Progenitor cell of endocrine pancreas (in vitro differentiated cells): ENCODE measurements at regions not wholly inside any gene's neighbourhood (a gene's known extent, or its start where the extent isn't known, plus 50 kb on each side); places are given as distances from the start of the nearest gene placed in this dataset.

ENCODE experiments used
- DNase-seq: peaks from one replicate; pipeline ENCODE4 v3.0.0; 2021; ENCODE audit warnings: low spot score; ENCODE audit not compliant: unreplicated experiment
- H3K27ac Mint-ChIP-seq: 2 replicates; pipeline ENCODE4 v1.8.0; 2021; ENCODE audit warnings: mild to moderate bottlenecking, moderate library complexity, mixed read lengths
- H3K27me3 Mint-ChIP-seq: 2 replicates; pipeline ENCODE4 v1.8.0; 2021; ENCODE audit warnings: mixed read lengths
- H3K36me3 Mint-ChIP-seq: 2 replicates; pipeline ENCODE4 v1.8.0; 2022; ENCODE audit warnings: mixed read lengths; ENCODE audit not compliant: insufficient read depth
- H3K4me1 Mint-ChIP-seq: 2 replicates; pipeline ENCODE4 v1.8.0; 2021; ENCODE audit warnings: low read depth, mixed read lengths
- H3K4me3 Mint-ChIP-seq: 2 replicates; pipeline ENCODE4 v1.8.0; 2021; ENCODE audit warnings: low read depth, mild to moderate bottlenecking, moderate library complexity, mixed read lengths
- H3K9me3 Mint-ChIP-seq: 2 replicates; pipeline ENCODE4 v1.8.0; 2021; ENCODE audit warnings: low read depth, mixed read lengths
- TF ChIP-seq, protein P1 (sequence below): fragments of 200-600 bp; sonication (generic); IDR thresholded peaks from one replicate; pipeline ENCODE4 v1.5.0; 2021; ENCODE audit warnings: antibody characterized with exemption, mild to moderate bottlenecking; ENCODE audit not compliant: unreplicated experiment

DNA sequence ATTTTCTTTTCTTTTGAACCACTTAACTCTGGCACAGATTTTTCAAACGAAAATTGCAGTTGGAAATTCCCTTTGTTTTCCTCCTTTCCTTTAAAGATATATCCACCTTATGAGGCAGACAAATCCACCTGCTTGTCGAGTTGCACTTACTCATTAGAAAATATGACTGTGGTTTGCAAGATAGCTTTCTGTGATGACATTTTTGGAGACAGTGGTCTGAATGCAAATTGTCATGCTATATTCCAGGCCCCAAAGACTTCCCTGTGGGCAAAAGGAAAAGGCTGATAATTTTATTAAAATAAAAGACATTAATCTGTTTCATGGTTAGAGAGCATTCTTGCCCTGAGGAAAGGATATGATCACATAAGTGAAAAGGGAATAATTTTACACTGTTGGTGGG lies 120.6 kb downstream of the TNFSF18 start:
- Mint-ChIP-seq H3K36me3 (no peaks in the 10 kb centered on the region), H3K27me3 (no peaks in the 10 kb centered on the region), H3K27ac (no peak overlapping the region), H3K9me3 (peaks cover 6% of the 10 kb centered on the region), H3K4me3 (no peak overlapping the region), H3K4me1 (peaks cover 16% of the 10 kb centered on the region)
- TF ChIP-seq, protein P1, sequence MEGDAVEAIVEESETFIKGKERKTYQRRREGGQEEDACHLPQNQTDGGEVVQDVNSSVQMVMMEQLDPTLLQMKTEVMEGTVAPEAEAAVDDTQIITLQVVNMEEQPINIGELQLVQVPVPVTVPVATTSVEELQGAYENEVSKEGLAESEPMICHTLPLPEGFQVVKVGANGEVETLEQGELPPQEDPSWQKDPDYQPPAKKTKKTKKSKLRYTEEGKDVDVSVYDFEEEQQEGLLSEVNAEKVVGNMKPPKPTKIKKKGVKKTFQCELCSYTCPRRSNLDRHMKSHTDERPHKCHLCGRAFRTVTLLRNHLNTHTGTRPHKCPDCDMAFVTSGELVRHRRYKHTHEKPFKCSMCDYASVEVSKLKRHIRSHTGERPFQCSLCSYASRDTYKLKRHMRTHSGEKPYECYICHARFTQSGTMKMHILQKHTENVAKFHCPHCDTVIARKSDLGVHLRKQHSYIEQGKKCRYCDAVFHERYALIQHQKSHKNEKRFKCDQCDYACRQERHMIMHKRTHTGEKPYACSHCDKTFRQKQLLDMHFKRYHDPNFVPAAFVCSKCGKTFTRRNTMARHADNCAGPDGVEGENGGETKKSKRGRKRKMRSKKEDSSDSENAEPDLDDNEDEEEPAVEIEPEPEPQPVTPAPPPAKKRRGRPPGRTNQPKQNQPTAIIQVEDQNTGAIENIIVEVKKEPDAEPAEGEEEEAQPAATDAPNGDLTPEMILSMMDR = no peak
- DNase-seq = no peak

DNA sequence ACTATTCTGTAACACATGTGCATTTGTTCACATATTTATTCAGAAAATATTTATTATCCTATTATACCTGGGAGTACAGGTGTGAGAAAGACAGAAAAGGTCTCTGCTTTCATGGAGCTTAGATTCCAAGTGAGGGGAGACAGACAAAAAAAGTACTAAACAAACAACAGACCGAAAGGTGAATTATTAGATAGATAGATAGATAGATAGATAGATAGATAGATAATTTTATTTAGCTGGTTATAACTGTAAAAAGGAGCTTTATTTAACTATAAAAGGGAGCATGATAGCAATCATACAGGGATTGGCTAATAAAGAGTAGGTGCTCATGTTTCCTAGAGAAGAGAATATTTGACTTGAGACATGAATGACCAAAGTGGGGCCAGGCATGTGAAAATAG lies 119.4 kb downstream of the TNFSF18 start:
- no peak overlapping the region for H3K4me3 Mint-ChIP-seq
- peaks cover 9% of the 10 kb centered on the region for H3K4me1 Mint-ChIP-seq
- H3K27ac Mint-ChIP-seq = no peak overlapping the region
- peaks cover 9% of the 10 kb centered on the region for H3K9me3 Mint-ChIP-seq
- H3K36me3 Mint-ChIP-seq = no peaks in the 10 kb centered on the region
- DNase-seq = no peak
- TF ChIP-seq, protein P1 = no peak
- H3K27me3 Mint-ChIP-seq = no peaks in the 10 kb centered on the region

DNA sequence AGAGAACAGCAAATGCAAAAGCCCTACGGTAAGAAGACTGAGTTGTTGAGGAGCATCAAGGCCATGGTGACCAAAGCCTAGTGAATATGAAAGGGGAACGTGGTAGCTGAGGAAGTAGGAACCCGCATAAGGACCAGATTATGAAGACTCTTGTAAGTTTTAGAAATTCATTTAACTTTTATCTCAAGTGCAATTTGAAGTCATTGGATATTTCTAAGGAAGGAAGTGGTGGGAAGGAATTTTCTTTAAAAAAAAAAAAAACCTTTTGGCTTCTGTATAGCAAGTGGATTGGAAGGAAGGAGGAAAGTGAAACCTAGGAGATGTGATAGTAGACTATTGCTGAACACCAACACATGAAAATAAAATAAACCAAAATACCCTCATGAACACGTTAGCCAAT lies 119.0 kb downstream of the TNFSF18 start:
- peaks cover 9% of the 10 kb centered on the region for H3K9me3 Mint-ChIP-seq
- no peaks in the 10 kb centered on the region for H3K36me3 Mint-ChIP-seq
- no peak for DNase-seq
- no peak overlapping the region for H3K27ac Mint-ChIP-seq
- H3K4me1 Mint-ChIP-seq = peaks cover 6% of the 10 kb centered on the region
- TF ChIP-seq, protein P1 = no peak
- no peaks in the 10 kb centered on the region for H3K27me3 Mint-ChIP-seq
- H3K4me3 Mint-ChIP-seq = no peak overlapping the region

DNA sequence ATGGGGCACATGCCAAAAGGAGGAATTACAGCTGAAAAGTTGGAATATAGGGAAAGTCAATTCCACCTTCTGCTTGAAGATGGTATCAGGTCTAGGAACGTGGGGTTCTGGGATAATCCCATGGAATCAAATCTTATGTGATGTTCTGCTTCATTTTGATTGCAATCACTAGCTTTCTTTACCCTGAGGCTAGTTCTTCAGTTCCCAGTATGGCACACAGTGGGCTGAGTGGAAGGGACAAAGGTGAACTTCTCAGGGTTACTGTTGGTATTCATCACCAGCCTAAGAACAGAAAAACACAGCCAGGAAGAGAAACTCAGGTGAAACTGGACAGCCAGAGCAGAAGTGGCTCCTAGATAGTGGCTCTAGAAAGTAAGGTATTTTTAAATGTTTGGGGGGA lies 117.8 kb downstream of the TNFSF18 start:
- no peaks in the 10 kb centered on the region for H3K36me3 Mint-ChIP-seq
- H3K9me3 Mint-ChIP-seq = peaks cover 9% of the 10 kb centered on the region
- no peaks in the 10 kb centered on the region for H3K27me3 Mint-ChIP-seq
- DNase-seq = no peak
- no peak overlapping the region for H3K27ac Mint-ChIP-seq
- H3K4me3 Mint-ChIP-seq = no peak overlapping the region
- H3K4me1 Mint-ChIP-seq = peaks cover 2% of the 10 kb centered on the region
- TF ChIP-seq, protein P1 = no peak

DNA sequence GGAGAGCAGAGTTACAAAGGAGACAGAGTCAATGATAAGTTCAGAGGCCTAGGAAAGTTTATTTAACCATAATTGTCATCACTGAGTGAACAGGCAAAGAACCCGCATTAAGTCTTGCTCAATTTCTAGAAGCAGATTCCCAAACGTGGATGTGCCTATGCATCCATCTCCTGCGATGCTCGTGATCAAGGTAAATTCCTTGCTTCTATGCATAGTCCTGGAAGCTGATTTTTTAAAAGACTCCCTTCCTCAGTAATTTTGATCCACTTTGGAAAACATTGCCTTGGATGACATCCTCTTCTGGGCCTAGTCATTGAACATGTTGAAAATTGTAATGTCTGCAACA lies 116.4 kb downstream of the TNFSF18 start:
- no peak overlapping the region for H3K27ac Mint-ChIP-seq
- no peaks in the 10 kb centered on the region for H3K27me3 Mint-ChIP-seq
- TF ChIP-seq, protein P1 = no peak
- no peaks in the 10 kb centered on the region for H3K36me3 Mint-ChIP-seq
- peaks cover 2% of the 10 kb centered on the region for H3K4me1 Mint-ChIP-seq
- H3K4me3 Mint-ChIP-seq = no peak overlapping the region
- DNase-seq = no peak
- H3K9me3 Mint-ChIP-seq = peaks cover 12% of the 10 kb centered on the region
